ENCODE measurements at regions not wholly inside any gene's neighbourhood (a gene's known extent, or its start where the extent isn't known, plus 50 kb on each side); places are given as distances from the start of the nearest gene placed in this dataset.
A peak's percentile ranks its signal among the peaks of the same experiment; 100 is the strongest.

GRCh38 chr10:34024282-34024681 lies 689.8 kb upstream of the NRP1 start:
- TF ChIP-seq ZFX (IDR thresholded peaks at IDR 0.05; ENCODE audit: borderline replicate concordance) (no peak), CTCF (IDR thresholded peaks at IDR 0.05) (no peak)
- H3K27ac ChIP-seq, result no peak overlapping the region

- no peak for TF ChIP-seq CTCF (IDR thresholded peaks at IDR 0.05)
- no peak for TF ChIP-seq ZFX (IDR thresholded peaks at IDR 0.05; ENCODE audit: borderline replicate concordance)
- no peak overlapping the region for H3K27ac ChIP-seq
Observed at GRCh38 chr10:34022195-34022594, 687.7 kb upstream of the NRP1 start.

GRCh38 chr10:34018784-34019183 lies 684.3 kb upstream of the NRP1 start:
- no peak overlapping the region for H3K27ac ChIP-seq
- TF ChIP-seq CTCF (IDR thresholded peaks at IDR 0.05) (no peak), ZFX (IDR thresholded peaks at IDR 0.05; ENCODE audit: borderline replicate concordance) (no peak)

GRCh38 chr10:34018129-34018528 lies 683.7 kb upstream of the NRP1 start:
- no peak overlapping the region for H3K27ac ChIP-seq
- TF ChIP-seq CTCF (IDR thresholded peaks at IDR 0.05) (no peak), ZFX (IDR thresholded peaks at IDR 0.05; ENCODE audit: borderline replicate concordance) (no peak)

GRCh38 chr10:34017281-34017680 lies 682.8 kb upstream of the NRP1 start:
- H3K27ac ChIP-seq, result no peak overlapping the region
- TF ChIP-seq ZFX (IDR thresholded peaks at IDR 0.05; ENCODE audit: borderline replicate concordance) (no peak), CTCF (IDR thresholded peaks at IDR 0.05) (peak; percentile 34; the same call in 1 of the 2 replicates)

- TF ChIP-seq ZFX (IDR thresholded peaks at IDR 0.05; ENCODE audit: borderline replicate concordance) (no peak), CTCF (IDR thresholded peaks at IDR 0.05) (no peak)
- H3K27ac ChIP-seq, result no peak overlapping the region
Observed at GRCh38 chr10:34016576-34016975, 682.1 kb upstream of the NRP1 start.

GRCh38 chr10:34015700-34016099 lies 681.2 kb upstream of the NRP1 start:
- TF ChIP-seq ZFX (IDR thresholded peaks at IDR 0.05; ENCODE audit: borderline replicate concordance), result no peak
- no peak for TF ChIP-seq CTCF (IDR thresholded peaks at IDR 0.05)
- H3K27ac ChIP-seq, result no peak overlapping the region
